GM19395 (cell line): ENCODE measurements at regions not wholly inside any gene's neighbourhood (a gene's known extent, or its start where the extent isn't known, plus 50 kb on each side); places are given as distances from the start of the nearest gene placed in this dataset.
"Not testable (repeated sequence)": the region's sequence is repeated elsewhere in the genome, so short reads cannot be mapped to it uniquely, and the experiment has no call there.

Experiments used
- ATAC-seq: cut with Tn5 transposase; IDR thresholded peaks from one replicate; pipeline ENCODE4 v1.9.1; 2021; ENCODE audit warnings: mild to moderate bottlenecking, moderate library complexity; ENCODE audit not compliant: unreplicated experiment

GRCh38 chr2:144749188-144749587 lies 229.3 kb upstream of the ZEB2 start:
- no peak for ATAC-seq

- ATAC-seq: no peak
Measured at GRCh38 chr2:144748443-144748842, 228.5 kb upstream of the ZEB2 start.

- ATAC-seq: no peak
Measured at GRCh38 chr2:144747571-144747970, 227.7 kb upstream of the ZEB2 start.

- ATAC-seq: no peak
Measured at GRCh38 chr2:144745424-144745823, 225.5 kb upstream of the ZEB2 start.

GRCh38 chr2:144738749-144739148 lies 218.8 kb upstream of the ZEB2 start:
- ATAC-seq: no peak

GRCh38 chr2:144730711-144731110 lies 210.8 kb upstream of the ZEB2 start:
- ATAC-seq: no peak

GRCh38 chr2:144724460-144724859 lies 204.5 kb upstream of the ZEB2 start:
- ATAC-seq: not testable (repeated sequence)

GRCh38 chr2:144718376-144718775 lies 198.5 kb upstream of the ZEB2 start:
- ATAC-seq: no peak

GRCh38 chr2:144715992-144716391 lies 196.1 kb upstream of the ZEB2 start:
- no peak for ATAC-seq

- ATAC-seq: no peak
Measured at GRCh38 chr2:144713410-144713809, 193.5 kb upstream of the ZEB2 start.

GRCh38 chr2:144712550-144712940 lies 192.6 kb upstream of the ZEB2 start:
- no peak for ATAC-seq

- ATAC-seq: no peak
Measured at GRCh38 chr2:144711630-144712549, 192.0 kb upstream of the ZEB2 start.

GRCh38 chr2:144711084-144711483 lies 191.2 kb upstream of the ZEB2 start:
- no peak for ATAC-seq

- ATAC-seq: no peak
Measured at GRCh38 chr2:144708626-144709025, 188.7 kb upstream of the ZEB2 start.

- ATAC-seq: no peak
Measured at GRCh38 chr2:144707736-144708326, 187.9 kb upstream of the ZEB2 start.

GRCh38 chr2:144706647-144707046 lies 186.7 kb upstream of the ZEB2 start:
- no peak for ATAC-seq

GRCh38 chr2:144705328-144706245 lies 185.7 kb upstream of the ZEB2 start:
- no peak for ATAC-seq

GRCh38 chr2:144704709-144705095 lies 184.8 kb upstream of the ZEB2 start:
- ATAC-seq: no peak

GRCh38 chr2:144703852-144704708 lies 184.2 kb upstream of the ZEB2 start:
- no peak for ATAC-seq

GRCh38 chr2:144702051-144702450 lies 182.1 kb upstream of the ZEB2 start:
- no peak for ATAC-seq
